ENCODE measurements at regions not wholly inside any gene's neighbourhood (a gene's known extent, or its start where the extent isn't known, plus 50 kb on each side); places are given as distances from the start of the nearest gene placed in this dataset.

GRCh38 chr2:155802888-155803287 lies 529.6 kb downstream of the NR4A2 start:
- Histone ChIP-seq H3K27me3 (ENCODE audit: insufficient read depth) (no peaks in the 10 kb centered on the region), H3K4me1 (ENCODE audit: insufficient read depth) (peaks cover 6% of the 10 kb centered on the region; the same call in 1 of the 2 replicates), H3K9me2 (ENCODE audit: insufficient read depth) (peaks cover 4% of the 10 kb centered on the region; the same call in 1 of the 2 replicates), H3K27ac (ENCODE audit: low read depth) (no peak overlapping the region), H4K20me1 (replicated peaks; ENCODE audit: insufficient read depth) (no peaks in the 10 kb centered on the region), H3K4me3 (no peak overlapping the region), H2AFZ (no peak overlapping the region), H3F3A (replicated peaks; ENCODE audit: low read depth) (no peaks in the 10 kb centered on the region), H3K36me3 (ENCODE audit: insufficient read depth) (no peaks in the 10 kb centered on the region), H3K79me2 (replicated peaks; ENCODE audit: insufficient read depth) (no peaks in the 10 kb centered on the region), H3K4me2 (no peak overlapping the region)
- no peaks in the 10 kb centered on the region for H3K36me3 Mint-ChIP-seq (ENCODE audit: low read depth)
- ATAC-seq (no peak), DNase-seq (ENCODE audit: low spot score) (no peak)
- no peaks in the 10 kb centered on the region for H3K27me3 Mint-ChIP-seq (ENCODE audit: insufficient read depth, low read depth, poor library complexity)
- TF ChIP-seq ZNF114 (CRISPR knock-in tag; IDR thresholded peaks at IDR 0.05): no peak
- TF ChIP-seq STAT1 (IDR thresholded peaks at IDR 0.05; ENCODE audit: unreplicated experiment): no peak
- no peak for TF ChIP-seq EZH2 (IDR thresholded peaks at IDR 0.05; ENCODE audit: low read depth, unreplicated experiment)
- no peak for TF ChIP-seq NANOG (IDR thresholded peaks at IDR 0.05; ENCODE audit: borderline replicate concordance)
- TF ChIP-seq EZH2phosphoT487 (IDR thresholded peaks at IDR 0.05; ENCODE audit: unreplicated experiment): no peak
- TF ChIP-seq, protein P1, sequence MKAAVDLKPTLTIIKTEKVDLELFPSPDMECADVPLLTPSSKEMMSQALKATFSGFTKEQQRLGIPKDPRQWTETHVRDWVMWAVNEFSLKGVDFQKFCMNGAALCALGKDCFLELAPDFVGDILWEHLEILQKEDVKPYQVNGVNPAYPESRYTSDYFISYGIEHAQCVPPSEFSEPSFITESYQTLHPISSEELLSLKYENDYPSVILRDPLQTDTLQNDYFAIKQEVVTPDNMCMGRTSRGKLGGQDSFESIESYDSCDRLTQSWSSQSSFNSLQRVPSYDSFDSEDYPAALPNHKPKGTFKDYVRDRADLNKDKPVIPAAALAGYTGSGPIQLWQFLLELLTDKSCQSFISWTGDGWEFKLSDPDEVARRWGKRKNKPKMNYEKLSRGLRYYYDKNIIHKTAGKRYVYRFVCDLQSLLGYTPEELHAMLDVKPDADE (IDR thresholded peaks at IDR 0.05): no peak
- no peak for TF ChIP-seq POLR2AphosphoS5 (IDR thresholded peaks at IDR 0.05; ENCODE audit: low read depth)
- TF ChIP-seq CTCF (conservative IDR thresholded peaks at IDR 0.05; ENCODE audit: low read depth in 2 of 2): no peak
- H3K4me1 Mint-ChIP-seq: no peaks in the 10 kb centered on the region; the same call in 2 of the 3 replicates
- no peak overlapping the region for H3K4me3 Mint-ChIP-seq
- H3K27ac Mint-ChIP-seq: no peak overlapping the region
- H3K9me3 Mint-ChIP-seq: no peaks in the 10 kb centered on the region; the same call in 1 of the 3 replicates

DNA sequence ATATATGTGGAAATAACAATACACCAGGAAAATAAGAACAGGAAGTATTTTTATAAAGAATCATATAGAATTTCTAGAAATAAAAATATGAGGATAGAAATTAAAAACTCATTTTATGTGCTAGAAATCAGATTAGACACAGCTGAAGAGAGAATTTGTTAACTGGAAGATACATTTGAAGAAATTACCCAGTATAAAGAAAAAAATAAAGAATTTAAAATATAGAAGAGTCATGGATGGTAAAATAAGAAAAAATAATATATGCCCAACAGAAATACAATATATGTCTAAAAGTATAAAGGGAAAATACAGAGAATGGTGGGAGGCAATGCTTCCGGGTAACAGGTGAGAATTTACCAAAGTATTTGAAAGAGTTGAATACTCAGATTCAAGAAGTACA lies 539.9 kb downstream of the NR4A2 start:
- H3K27ac ChIP-seq (ENCODE audit: low read depth): no peak overlapping the region
- H3K27ac Mint-ChIP-seq: no peak overlapping the region
- H4K20me1 ChIP-seq (replicated peaks; ENCODE audit: insufficient read depth): no peaks in the 10 kb centered on the region
- no peaks in the 10 kb centered on the region for H3K27me3 Mint-ChIP-seq (ENCODE audit: insufficient read depth, low read depth, poor library complexity)
- 0 out of 2 replicates have a peak, but pooled peaks cover 5% of the 10 kb centered on the region for H3K9me2 ChIP-seq (ENCODE audit: insufficient read depth)
- H3K4me1 ChIP-seq (ENCODE audit: insufficient read depth): no peaks in the 10 kb centered on the region
- no peak overlapping the region for H3K4me3 ChIP-seq
- peaks cover 46% of the 10 kb centered on the region for H3K9me3 Mint-ChIP-seq
- ATAC-seq (no peak), DNase-seq (ENCODE audit: low spot score) (no peak)
- peaks cover 40% of the 10 kb centered on the region for H3K36me3 Mint-ChIP-seq (ENCODE audit: low read depth)
- no peaks in the 10 kb centered on the region for H3F3A ChIP-seq (replicated peaks; ENCODE audit: low read depth)
- H3K4me1 Mint-ChIP-seq: no peaks in the 10 kb centered on the region
- H3K4me3 Mint-ChIP-seq: no peak overlapping the region
- no peak overlapping the region for H2AFZ ChIP-seq
- H3K36me3 ChIP-seq (ENCODE audit: insufficient read depth): peaks cover 13% of the 10 kb centered on the region
- H3K79me2 ChIP-seq (replicated peaks; ENCODE audit: insufficient read depth): no peaks in the 10 kb centered on the region
- no peaks in the 10 kb centered on the region for H3K27me3 ChIP-seq (ENCODE audit: insufficient read depth)
- no peak overlapping the region for H3K4me2 ChIP-seq
- TF ChIP-seq STAT1 (IDR thresholded peaks at IDR 0.05; ENCODE audit: unreplicated experiment): no peak
- TF ChIP-seq JUNB (IDR thresholded peaks at IDR 0.05; ENCODE audit: unreplicated experiment): no peak
- TF ChIP-seq POLR2AphosphoS5 (IDR thresholded peaks at IDR 0.05; ENCODE audit: low read depth): no peak
- no peak for TF ChIP-seq CTCF (conservative IDR thresholded peaks at IDR 0.05; ENCODE audit: low read depth in 2 of 2)
- TF ChIP-seq ZNF462 (CRISPR knock-in tag; IDR thresholded peaks at IDR 0.05): no peak
- no peak for TF ChIP-seq ZNF331 (CRISPR knock-in tag; IDR thresholded peaks at IDR 0.05; ENCODE audit: low read depth)
- TF ChIP-seq NANOG (IDR thresholded peaks at IDR 0.05; ENCODE audit: borderline replicate concordance): no peak

Data from GM23338 (cell line).